Stromal cell of bone marrow (primary cell): ENCODE measurements at regions not wholly inside any gene's neighbourhood (a gene's known extent, or its start where the extent isn't known, plus 50 kb on each side); places are given as distances from the start of the nearest gene placed in this dataset.

ENCODE experiments used
- DNase-seq: peaks from one replicate; pipeline ENCODE4 v3.0.0-alpha.2; 2012; ENCODE audit warnings: low read depth

DNA sequence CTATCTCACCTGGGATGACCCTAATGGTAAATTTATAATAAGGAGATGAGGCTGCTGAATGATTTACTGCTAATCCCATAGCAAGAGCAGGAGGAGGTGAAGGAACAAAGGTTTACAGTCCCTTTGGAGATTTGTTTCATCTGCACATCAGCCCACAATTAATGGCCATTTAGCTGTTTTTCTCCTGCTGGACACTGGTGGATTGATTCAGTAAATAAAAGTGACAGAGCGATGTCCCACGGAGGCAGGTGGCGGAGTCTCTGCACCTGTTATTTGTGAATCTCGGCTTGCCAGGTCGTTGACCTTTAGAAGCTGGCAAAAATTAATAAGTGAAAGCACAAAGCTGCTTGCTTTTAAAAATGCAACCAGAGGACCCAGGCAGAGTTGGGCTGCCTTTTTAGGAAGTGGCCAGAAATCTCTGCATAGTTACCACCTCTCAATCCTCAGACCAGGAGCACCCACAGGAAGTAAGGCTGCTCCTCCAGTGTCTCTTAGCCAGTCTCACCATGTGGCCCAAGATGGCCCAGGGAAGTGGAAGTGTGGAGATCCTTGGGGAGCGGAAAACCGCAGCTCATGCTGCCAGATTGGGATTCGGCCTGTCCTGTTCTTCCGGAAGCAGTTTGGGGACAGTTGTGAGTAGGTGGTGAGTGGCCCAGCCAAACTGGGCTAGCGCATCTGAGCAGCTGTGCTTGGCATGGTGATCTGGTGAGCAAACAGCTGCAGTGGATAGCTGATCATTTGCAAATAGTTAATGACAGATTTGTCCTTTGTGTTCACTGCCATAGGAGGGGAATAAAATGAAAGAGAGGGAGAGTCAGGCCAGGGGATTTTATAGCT, 1005.7 kb upstream of the PIK3C3 start:
- no peak for DNase-seq

- DNase-seq = no peak
Measured at GRCh38 chr18:40944576-40944975, 1010.5 kb upstream of the PIK3C3 start.

GRCh38 chr18:40939656-40940515, 1015.1 kb upstream of the PIK3C3 start:
- DNase-seq = no peak

DNA sequence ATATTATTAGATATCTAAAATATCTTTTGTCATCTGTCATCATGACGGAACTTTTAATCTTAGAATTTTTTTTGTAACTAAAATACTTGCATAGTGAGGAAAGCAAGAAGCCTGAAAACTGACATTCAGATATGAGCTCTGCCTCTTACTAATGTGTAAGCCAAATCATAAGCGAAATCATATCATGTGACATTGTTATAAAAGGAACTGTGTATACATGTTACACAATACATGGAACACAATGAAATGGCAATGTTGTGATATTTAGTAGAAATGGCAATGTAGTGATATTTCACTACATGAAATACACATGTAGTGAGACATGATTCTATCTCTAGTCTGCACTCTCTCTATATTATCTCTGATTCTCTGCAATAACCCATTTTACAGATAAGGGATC, 1016.4 kb upstream of the PIK3C3 start:
- DNase-seq = no peak

- no peak for DNase-seq
Measured at GRCh38 chr18:40937386-40937785, 1017.6 kb upstream of the PIK3C3 start.

DNA sequence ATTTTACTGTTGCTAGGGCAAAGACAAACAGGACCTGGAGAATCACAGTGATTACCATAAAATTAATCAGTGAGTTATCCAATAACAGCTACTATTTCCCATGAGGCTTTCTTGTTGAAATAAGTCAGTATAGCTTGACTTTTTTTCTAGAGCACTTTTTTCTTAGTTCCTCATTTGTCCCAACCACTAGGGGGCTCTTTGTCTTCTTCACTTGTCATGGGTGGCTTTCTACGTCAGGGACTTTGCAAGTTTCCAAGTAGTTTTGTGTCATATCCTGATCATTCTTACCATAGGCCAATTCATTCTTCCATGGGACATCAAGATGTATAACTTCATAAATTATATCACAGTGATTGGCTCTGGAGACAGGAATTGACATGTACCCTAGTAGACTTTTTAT, 1019.6 kb upstream of the PIK3C3 start:
- DNase-seq = peak; percentile 8

DNA sequence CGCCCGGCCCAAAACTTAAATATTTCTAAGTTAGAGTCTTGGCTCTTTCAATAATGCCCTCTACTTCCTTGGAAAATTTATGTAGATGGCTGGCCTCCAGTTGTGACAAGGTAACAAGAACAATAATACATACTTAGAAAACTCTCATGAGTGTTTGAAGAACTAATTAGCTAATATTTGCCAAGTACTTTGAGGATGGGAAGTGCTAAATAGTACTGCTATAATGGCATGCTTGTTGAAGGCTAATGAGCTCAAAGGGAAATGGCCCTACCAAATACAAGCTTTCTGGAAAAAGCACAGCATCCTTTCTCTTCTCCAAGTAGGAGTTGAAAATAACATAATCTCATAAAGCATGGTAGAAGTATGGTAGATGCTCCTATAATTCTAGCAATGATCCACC, 1022.2 kb upstream of the PIK3C3 start:
- no peak for DNase-seq

GRCh38 chr18:40930211-40930882, 1024.7 kb upstream of the PIK3C3 start:
- no peak for DNase-seq

DNA sequence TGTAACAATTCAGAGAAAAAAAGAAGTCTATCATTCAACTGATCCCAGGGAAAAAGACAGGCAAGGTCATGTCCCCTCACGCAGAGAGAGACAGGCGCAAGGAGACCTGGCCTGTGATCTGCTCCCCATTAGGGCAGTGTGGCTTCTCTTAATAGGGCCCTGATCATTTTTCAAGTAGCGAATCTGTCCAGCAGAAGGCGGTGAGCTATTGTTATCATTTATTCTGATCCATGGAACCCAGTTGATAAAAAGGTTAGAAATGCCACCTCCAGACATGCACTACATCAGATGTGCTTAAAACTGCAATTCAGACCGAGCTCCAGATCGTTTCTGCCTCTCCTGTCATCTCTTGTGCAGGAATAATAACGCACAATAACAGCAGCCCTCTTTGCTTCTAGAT, 1025.6 kb upstream of the PIK3C3 start:
- DNase-seq = no peak

- no peak for DNase-seq
Measured at GRCh38 chr18:40926679-40927078, 1028.4 kb upstream of the PIK3C3 start.

DNA sequence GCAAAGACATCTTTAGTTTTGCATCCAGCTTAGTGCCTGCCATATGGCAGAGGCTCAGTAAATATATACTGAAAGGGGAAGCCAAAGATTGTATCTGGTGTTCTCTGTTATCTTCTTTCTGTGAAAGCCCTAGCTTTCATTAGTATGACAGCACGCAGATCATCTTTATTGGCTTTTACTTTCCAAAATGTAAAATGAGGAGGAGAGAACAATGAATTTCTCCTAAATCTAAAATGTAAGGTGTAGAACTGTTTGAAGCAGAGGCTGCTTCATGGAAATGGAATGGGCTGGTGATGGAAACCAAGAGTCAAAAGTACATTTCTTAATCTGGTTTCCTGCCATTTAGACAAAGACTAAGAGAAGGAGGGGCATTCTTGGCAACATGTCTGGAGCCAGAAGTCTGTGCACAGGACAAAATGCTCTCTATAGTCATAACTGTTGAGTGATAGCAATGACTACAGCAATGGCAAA, 1029.9 kb upstream of the PIK3C3 start:
- DNase-seq = no peak

- no peak for DNase-seq
Measured at GRCh38 chr18:40921845-40922629, 1033.0 kb upstream of the PIK3C3 start.

DNA sequence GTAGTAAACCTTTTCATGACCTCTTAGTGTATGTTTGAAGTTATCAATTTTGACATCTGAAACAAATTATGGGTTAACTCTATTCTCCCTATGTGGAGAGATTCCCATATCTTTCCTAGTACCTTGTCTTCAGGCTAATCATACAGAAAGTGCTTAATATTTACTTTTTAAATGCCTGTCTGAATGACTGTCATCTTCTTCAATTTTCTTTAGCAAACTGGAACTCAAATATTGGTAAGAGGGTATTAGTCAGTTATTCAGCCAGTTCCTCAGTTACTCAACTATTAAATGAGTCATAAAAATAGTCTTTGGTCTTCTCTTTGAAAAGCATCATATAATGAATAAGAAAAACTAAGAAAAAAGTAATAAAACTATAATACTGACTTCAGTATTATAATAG, 1038.0 kb upstream of the PIK3C3 start:
- no peak for DNase-seq

DNA sequence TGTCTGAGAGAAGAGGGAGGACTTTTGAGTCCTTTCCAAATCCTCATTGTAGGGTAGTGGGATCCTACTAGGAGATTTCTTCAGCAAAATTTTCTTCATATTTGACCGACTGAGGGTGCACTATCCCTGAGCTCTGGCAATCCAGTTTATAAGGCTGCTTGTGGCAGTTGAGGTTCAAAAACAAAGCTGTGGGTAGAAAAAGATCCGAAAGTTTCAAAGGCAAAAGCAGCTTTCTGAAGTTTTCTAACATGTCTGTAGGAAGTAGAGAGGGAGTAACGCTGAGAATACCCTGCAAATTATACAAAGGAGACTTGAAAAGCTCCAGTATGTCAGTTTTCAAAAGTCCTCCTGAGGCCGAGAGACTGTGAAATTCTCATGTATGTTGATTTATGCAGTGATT, 1039.3 kb upstream of the PIK3C3 start:
- DNase-seq = no peak

- DNase-seq = no peak
Measured at GRCh38 chr18:40911582-40912254, 1043.3 kb upstream of the PIK3C3 start.

DNA sequence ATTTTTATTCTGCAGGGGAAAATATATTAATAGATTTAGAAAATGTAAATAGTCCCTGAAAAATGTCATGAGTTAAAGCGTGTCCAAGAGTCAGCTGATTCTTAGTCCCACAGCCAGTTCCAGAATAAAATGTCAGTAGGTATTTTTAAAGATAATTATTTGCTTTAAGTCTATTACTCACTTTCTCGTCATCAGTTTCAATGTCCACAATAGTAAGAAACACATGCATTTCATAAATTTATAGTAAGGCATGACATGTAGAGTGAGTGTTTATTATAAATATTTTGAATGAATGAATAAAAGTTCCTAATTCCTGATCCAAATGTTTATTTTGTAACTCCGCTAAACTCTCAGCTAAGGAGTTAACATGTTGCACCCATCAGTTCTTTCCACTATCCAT, 1044.0 kb upstream of the PIK3C3 start:
- DNase-seq = no peak

GRCh38 chr18:40907842-40908241, 1047.2 kb upstream of the PIK3C3 start:
- DNase-seq = no peak

DNA sequence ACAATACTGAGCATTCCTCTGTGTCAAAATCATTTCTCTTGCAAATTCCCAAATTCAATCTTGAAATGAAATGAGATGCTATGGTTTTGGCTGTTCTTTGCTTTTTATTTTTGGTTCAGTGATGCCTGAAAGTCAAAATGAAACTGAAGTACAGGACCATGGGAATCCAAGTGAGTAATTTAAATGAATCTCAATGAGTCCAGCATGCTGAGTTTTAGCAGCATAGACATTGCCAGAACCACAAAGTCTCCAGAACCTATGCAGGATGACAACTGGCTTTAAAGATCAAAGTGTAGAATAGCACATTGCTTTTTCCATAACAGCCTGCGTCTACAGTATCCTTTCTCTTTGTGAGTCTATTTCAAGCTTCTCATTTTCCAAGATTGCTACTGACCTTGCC, 1050.7 kb upstream of the PIK3C3 start:
- DNase-seq = no peak

GRCh38 chr18:40902436-40902835, 1052.6 kb upstream of the PIK3C3 start:
- no peak for DNase-seq

- DNase-seq = no peak
Measured at GRCh38 chr18:40897884-40898283, 1057.2 kb upstream of the PIK3C3 start.

- DNase-seq = no peak
Measured at GRCh38 chr18:40883271-40883670, 1071.8 kb upstream of the PIK3C3 start.
